ENCODE measurements at regions not wholly inside any gene's neighbourhood (a gene's known extent, or its start where the extent isn't known, plus 50 kb on each side); places are given as distances from the start of the nearest gene placed in this dataset.

DNA sequence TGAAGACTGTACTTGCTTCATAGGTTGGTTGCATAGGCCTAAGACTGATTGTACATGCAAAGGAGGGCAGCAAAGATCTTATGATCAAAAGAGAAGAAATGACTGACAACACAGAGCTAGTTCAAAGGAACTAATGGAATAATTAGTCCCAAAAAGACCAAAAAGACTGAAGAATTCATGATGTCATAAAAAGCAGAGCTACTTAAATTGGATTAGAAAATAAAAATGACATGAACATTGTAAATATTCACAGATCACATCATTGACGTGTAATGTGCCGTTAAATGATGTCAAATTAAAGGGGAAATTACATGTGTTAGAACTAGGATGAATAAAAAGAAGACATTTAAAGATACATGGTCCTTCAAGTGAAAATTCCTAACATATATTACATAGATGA lies 616.8 kb downstream of the NR4A2 start:
- no peaks in the 10 kb centered on the region for H3K4me1 ChIP-seq
- intact Hi-C loops (cut with DNase I; ENCODE audit: low total_unique reads), result no loop called here
- TF ChIP-seq, protein P1, sequence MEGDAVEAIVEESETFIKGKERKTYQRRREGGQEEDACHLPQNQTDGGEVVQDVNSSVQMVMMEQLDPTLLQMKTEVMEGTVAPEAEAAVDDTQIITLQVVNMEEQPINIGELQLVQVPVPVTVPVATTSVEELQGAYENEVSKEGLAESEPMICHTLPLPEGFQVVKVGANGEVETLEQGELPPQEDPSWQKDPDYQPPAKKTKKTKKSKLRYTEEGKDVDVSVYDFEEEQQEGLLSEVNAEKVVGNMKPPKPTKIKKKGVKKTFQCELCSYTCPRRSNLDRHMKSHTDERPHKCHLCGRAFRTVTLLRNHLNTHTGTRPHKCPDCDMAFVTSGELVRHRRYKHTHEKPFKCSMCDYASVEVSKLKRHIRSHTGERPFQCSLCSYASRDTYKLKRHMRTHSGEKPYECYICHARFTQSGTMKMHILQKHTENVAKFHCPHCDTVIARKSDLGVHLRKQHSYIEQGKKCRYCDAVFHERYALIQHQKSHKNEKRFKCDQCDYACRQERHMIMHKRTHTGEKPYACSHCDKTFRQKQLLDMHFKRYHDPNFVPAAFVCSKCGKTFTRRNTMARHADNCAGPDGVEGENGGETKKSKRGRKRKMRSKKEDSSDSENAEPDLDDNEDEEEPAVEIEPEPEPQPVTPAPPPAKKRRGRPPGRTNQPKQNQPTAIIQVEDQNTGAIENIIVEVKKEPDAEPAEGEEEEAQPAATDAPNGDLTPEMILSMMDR (IDR thresholded peaks at IDR 0.05), result no peak
- H3K4me3 ChIP-seq, result no peak overlapping the region
- no peaks in the 10 kb centered on the region for H3K27me3 ChIP-seq
- H3K36me3 ChIP-seq, result no peaks in the 10 kb centered on the region
- H3K27ac ChIP-seq, result no peak overlapping the region
- no peak for DNase-seq
- H3K9me3 ChIP-seq, result no peaks in the 10 kb centered on the region

DNA sequence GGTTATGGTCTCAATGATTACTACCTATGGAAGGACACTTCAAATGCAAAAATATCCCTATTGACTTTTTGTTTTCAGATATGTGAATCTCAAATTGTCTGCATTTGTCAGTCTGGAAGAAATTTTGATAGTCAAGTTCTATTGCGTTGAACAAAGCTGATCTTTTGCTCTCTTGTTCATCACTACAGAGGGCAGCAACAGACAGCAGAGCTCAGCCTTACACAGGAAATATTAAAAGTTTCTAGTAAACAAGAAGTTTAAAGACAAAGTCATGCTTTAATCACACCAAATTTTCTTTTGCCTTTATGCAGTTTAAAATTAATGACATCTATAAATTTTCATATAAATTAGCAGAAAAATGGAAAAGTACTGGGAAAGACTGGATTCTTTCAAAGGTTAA lies 617.5 kb downstream of the NR4A2 start:
- no peak for DNase-seq
- Histone ChIP-seq H3K27ac (no peak overlapping the region), H3K9me3 (no peaks in the 10 kb centered on the region), H3K36me3 (no peaks in the 10 kb centered on the region), H3K4me1 (no peaks in the 10 kb centered on the region), H3K27me3 (no peaks in the 10 kb centered on the region), H3K4me3 (no peak overlapping the region)
- intact Hi-C loops (cut with DNase I; ENCODE audit: low total_unique reads), result no loop called here
- TF ChIP-seq, protein P1 (IDR thresholded peaks at IDR 0.05), result no peak

DNA sequence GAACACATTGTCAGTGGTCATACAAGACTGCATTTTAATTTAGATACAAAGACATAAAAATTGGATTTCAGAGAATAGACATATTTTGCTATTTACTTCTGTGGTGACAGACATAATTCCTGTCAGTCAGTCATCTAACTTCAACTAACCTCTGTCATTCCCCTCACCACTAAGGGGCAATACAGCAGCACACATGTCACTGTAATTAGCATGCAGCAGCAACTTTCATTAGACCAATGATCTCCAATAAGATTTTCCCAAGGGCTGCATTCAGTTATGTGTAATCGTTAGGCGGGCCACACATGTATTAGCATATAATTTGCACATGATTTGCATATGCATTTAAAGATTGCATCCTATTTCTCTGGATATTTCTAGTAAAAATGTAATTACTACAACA lies 624.5 kb downstream of the NR4A2 start:
- TF ChIP-seq, protein P1 (IDR thresholded peaks at IDR 0.05), result no peak
- no peaks in the 10 kb centered on the region for H3K4me1 ChIP-seq
- intact Hi-C loops (cut with DNase I; ENCODE audit: low total_unique reads), result no loop called here
- no peaks in the 10 kb centered on the region for H3K36me3 ChIP-seq
- H3K4me3 ChIP-seq, result no peak overlapping the region
- H3K27ac ChIP-seq, result no peak overlapping the region
- no peaks in the 10 kb centered on the region for H3K9me3 ChIP-seq
- no peak for DNase-seq
- no peaks in the 10 kb centered on the region for H3K27me3 ChIP-seq

DNA sequence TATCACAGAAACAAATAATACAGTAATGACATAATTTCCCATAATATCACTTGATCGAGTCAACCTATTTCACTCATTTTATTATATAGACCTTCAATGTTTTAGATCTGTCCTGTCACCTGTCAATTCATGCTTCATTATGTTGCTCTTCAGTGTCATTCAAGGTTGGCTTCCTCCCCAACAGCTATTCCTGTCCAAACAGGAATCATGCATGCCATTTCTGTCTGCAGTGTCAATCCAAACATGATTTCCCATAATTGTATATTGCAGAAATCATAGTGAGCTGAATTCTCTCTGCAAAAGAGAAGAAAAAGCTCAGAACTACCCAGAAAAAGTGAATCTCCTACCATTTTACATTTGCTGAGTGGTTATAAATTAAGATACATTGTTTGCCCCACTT lies 628.6 kb downstream of the NR4A2 start:
- intact Hi-C loops (cut with DNase I; ENCODE audit: low total_unique reads), result no loop called here
- H3K27ac ChIP-seq, result no peak overlapping the region
- no peaks in the 10 kb centered on the region for H3K4me1 ChIP-seq
- no peaks in the 10 kb centered on the region for H3K9me3 ChIP-seq
- H3K4me3 ChIP-seq, result no peak overlapping the region
- TF ChIP-seq, protein P1 (IDR thresholded peaks at IDR 0.05), result no peak
- H3K36me3 ChIP-seq, result no peaks in the 10 kb centered on the region
- no peaks in the 10 kb centered on the region for H3K27me3 ChIP-seq
- DNase-seq, result no peak

DNA sequence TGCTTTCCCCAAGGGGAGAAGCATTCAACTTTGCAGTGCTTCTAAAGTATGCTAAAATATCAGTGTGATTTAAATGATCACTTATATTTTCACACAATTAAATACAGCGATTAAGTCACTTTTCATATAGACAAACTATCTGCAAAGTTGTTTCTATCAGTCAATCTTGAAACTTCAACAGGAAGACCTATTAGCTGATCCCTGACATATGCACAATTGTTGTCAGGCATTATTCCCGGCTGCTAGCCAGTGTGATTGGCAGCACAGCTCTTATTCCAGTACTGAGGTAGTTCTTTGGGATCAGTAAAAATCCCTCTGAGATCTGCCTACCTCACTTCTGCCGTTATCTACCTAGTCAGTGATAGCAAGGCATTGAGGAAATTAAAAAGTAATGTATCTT lies 629.5 kb downstream of the NR4A2 start:
- intact Hi-C loops (cut with DNase I; ENCODE audit: low total_unique reads), result no loop called here

DNA sequence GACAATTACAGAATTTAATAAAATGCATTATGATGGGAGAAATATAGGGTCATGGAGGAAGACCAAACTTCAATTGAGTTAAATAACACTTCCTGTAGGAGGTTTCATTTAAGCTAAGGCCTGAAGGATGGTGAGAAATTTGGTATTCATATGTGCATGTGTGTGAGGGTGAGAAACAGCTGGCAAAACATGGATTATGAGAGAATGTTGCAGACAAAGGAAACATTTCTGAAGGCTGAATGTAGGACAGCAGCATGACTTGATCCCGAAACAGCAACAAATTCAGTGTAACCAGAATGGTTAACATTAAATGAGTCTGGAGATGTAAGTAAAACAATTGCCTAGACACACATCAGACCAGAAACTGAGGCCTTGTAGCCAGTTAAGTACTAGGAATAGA lies 630.8 kb downstream of the NR4A2 start:
- DNase-seq, result no peak
- Histone ChIP-seq H3K36me3 (no peaks in the 10 kb centered on the region), H3K27me3 (no peaks in the 10 kb centered on the region), H3K9me3 (no peaks in the 10 kb centered on the region), H3K27ac (no peak overlapping the region), H3K4me1 (no peaks in the 10 kb centered on the region), H3K4me3 (no peak overlapping the region)
- intact Hi-C loops (cut with DNase I; ENCODE audit: low total_unique reads), result no loop called here
- TF ChIP-seq, protein P1 (IDR thresholded peaks at IDR 0.05), result no peak

More for the DNA sequence above, 629.5 kb downstream of the NR4A2 start:
- H3K27me3 ChIP-seq, result no peaks in the 10 kb centered on the region
- no peaks in the 10 kb centered on the region for H3K9me3 ChIP-seq
- TF ChIP-seq, protein P1 (IDR thresholded peaks at IDR 0.05), result no peak
- no peaks in the 10 kb centered on the region for H3K36me3 ChIP-seq
- H3K4me1 ChIP-seq, result no peaks in the 10 kb centered on the region
- DNase-seq, result no peak
- no peak overlapping the region for H3K27ac ChIP-seq
- no peak overlapping the region for H3K4me3 ChIP-seq
